ENCODE measurements at regions not wholly inside any gene's neighbourhood (a gene's known extent, or its start where the extent isn't known, plus 50 kb on each side); places are given as distances from the start of the nearest gene placed in this dataset.

DNA sequence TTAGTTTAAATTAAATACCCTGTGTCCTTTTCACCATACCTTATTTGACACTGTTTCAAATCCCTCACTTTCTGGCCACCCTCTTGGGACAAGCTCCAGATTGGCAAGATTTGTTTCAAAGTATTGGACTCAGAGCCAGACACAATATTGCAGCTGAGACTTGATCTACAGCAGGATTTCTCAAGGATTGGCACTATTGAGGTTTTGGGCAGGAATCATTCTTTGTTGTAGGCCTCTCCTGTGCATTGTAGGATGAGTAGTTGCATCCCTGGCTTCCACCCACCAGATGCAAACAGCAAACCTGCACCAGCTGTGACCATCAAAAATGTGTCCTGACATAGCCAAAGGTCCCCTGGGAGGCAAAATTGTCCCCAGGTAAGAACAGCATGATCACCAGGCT lies 181.2 kb downstream of the CHD9NB start:
- H3K79me1 ChIP-seq (ENCODE audit: low read length): no peaks in the 10 kb centered on the region
- H3K27me3 ChIP-seq (ENCODE audit: insufficient read depth, low read length, poor library complexity): no peaks in the 10 kb centered on the region
- H2AK5ac ChIP-seq (ENCODE audit: low read length): no peak overlapping the region
- DNase-seq: no peak
- no peak overlapping the region for H3K18ac ChIP-seq (ENCODE audit: low read length)
- H4K5ac ChIP-seq (ENCODE audit: low read length): no peak overlapping the region
- H3K56ac ChIP-seq (ENCODE audit: low read length): no peak overlapping the region
- no peak overlapping the region for H4K8ac ChIP-seq (ENCODE audit: low read depth, low read length)
- H3K4me1 ChIP-seq (ENCODE audit: control insufficient read depth, low read depth, low read length): no peaks in the 10 kb centered on the region
- no peak overlapping the region for H3K4me2 ChIP-seq (ENCODE audit: low read length)
- no peak overlapping the region for H3K27ac ChIP-seq (ENCODE audit: low read depth, low read length)
- H2BK15ac ChIP-seq (replicated peaks; ENCODE audit: low read depth): no peak overlapping the region
- no peak overlapping the region for H2BK120ac ChIP-seq (ENCODE audit: low read depth, low read length)
- no peak overlapping the region for H3K9ac ChIP-seq (ENCODE audit: low read length)
- no peaks in the 10 kb centered on the region for H3K36me3 ChIP-seq (ENCODE audit: control insufficient read depth, insufficient read depth, low read length)
- H3K4ac ChIP-seq (ENCODE audit: low read depth, low read length): no peak overlapping the region
- H2BK5ac ChIP-seq (ENCODE audit: low read length): no peak overlapping the region
- no peak overlapping the region for H3K4me3 ChIP-seq (ENCODE audit: low read length)
- no peaks in the 10 kb centered on the region for H3K79me2 ChIP-seq (ENCODE audit: control insufficient read depth, insufficient read depth, low read length)
- no peak overlapping the region for H3K23ac ChIP-seq (ENCODE audit: low read length)

DNA sequence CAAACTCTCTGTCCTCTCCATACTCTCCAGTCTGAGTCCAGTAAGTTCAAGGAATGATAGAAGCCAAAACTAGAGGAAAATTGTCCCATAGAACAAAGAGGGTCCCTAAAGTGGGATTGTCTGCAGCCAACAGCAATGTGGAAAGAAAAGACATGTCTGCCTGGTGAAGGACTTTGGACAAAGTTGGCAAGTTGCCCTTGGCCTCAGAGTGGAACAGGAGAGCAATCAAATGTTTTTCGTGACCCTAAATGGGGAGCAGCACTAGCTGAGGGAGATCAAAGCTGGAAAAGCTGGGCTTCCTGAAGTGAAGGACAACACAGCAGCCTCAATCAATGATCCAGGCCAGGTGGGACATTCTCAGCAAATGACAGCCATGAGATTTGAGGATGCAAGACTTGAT lies 183.5 kb downstream of the CHD9NB start:
- H3K79me2 ChIP-seq (ENCODE audit: control insufficient read depth, insufficient read depth, low read length): no peaks in the 10 kb centered on the region
- no peak overlapping the region for H4K5ac ChIP-seq (ENCODE audit: low read length)
- H3K23ac ChIP-seq (ENCODE audit: low read length): no peak overlapping the region
- H3K4ac ChIP-seq (ENCODE audit: low read depth, low read length): no peak overlapping the region
- no peak overlapping the region for H3K9ac ChIP-seq (ENCODE audit: low read length)
- no peak overlapping the region for H3K56ac ChIP-seq (ENCODE audit: low read length)
- no peak overlapping the region for H2BK5ac ChIP-seq (ENCODE audit: low read length)
- no peaks in the 10 kb centered on the region for H3K4me1 ChIP-seq (ENCODE audit: control insufficient read depth, low read depth, low read length)
- H2BK120ac ChIP-seq (ENCODE audit: low read depth, low read length): no peak overlapping the region
- H3K27me3 ChIP-seq (ENCODE audit: insufficient read depth, low read length, poor library complexity): no peaks in the 10 kb centered on the region
- no peak overlapping the region for H2BK15ac ChIP-seq (replicated peaks; ENCODE audit: low read depth)
- H3K36me3 ChIP-seq (ENCODE audit: control insufficient read depth, insufficient read depth, low read length): no peaks in the 10 kb centered on the region
- no peaks in the 10 kb centered on the region for H3K79me1 ChIP-seq (ENCODE audit: low read length)
- H3K4me2 ChIP-seq (ENCODE audit: low read length): no peak overlapping the region
- DNase-seq: no peak
- no peak overlapping the region for H2AK5ac ChIP-seq (ENCODE audit: low read length)
- H3K27ac ChIP-seq (ENCODE audit: low read depth, low read length): no peak overlapping the region
- no peak overlapping the region for H4K8ac ChIP-seq (ENCODE audit: low read depth, low read length)
- no peak overlapping the region for H3K4me3 ChIP-seq (ENCODE audit: low read length)
- H3K18ac ChIP-seq (ENCODE audit: low read length): no peak overlapping the region
- WGBS (ENCODE audit: extremely low coverage, insufficient coverage, low lambda C conversion rate): no CpG with 5 or more reads among the region's 1 CpG

DNA sequence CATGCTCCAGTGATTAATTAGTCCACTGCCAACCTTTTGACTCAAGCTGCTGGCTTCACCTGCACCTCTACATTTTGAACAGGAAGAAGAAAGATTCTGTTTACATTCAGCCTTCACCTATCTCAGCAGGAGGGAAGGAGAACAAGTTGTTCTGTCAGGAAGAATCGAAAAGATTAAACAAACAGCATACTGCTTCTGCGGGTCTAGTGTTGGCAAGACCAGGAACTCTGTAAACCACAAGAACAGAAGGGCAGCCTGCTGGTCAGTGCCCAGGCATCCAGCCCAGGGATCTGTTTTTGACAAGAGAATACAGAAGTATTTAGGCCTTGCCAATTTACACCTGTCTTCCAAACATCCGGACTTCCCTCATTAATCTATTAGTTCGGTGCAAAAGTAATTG lies 189.7 kb downstream of the CHD9NB start:
- H3K79me2 ChIP-seq (ENCODE audit: control insufficient read depth, insufficient read depth, low read length): no peaks in the 10 kb centered on the region
- no peak overlapping the region for H2BK15ac ChIP-seq (replicated peaks; ENCODE audit: low read depth)
- no CpG with 5 or more reads among the region's 4 CpGs for WGBS (ENCODE audit: extremely low coverage, insufficient coverage, low lambda C conversion rate)

DNA sequence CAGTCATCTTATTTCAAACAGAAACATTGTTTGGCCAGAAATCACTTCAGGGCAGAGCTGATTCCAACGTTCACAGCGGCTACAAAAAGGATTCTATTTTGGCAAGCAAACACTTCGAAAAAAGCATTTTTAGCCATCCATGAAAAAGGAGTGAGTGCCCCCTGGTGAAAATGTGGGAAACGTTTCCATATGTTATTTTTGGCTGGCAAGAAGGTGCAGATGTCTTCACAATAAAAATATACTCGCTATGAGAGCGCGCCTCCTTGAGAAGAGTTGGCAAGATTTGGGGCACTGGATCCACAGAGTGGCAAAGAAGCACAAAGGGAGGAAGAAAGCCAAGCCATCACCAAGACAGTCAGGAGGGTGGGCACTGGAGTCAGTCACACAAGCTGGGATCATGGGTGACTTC lies 191.1 kb downstream of the CHD9NB start:
- Histone ChIP-seq H3K4me2 (ENCODE audit: low read length) (no peak overlapping the region), H2BK5ac (ENCODE audit: low read length) (no peak overlapping the region), H3K9ac (ENCODE audit: low read length) (no peak overlapping the region), H3K23ac (ENCODE audit: low read length) (no peak overlapping the region), H3K27me3 (ENCODE audit: insufficient read depth, low read length, poor library complexity) (no peaks in the 10 kb centered on the region), H3K27ac (ENCODE audit: low read depth, low read length) (no peak overlapping the region), H3K4me3 (ENCODE audit: low read length) (no peak overlapping the region), H3K4ac (ENCODE audit: low read depth, low read length) (no peak overlapping the region), H2BK15ac (replicated peaks; ENCODE audit: low read depth) (no peak overlapping the region), H2BK120ac (ENCODE audit: low read depth, low read length) (no peak overlapping the region), H3K36me3 (ENCODE audit: control insufficient read depth, insufficient read depth, low read length) (no peaks in the 10 kb centered on the region), H3K56ac (ENCODE audit: low read length) (no peak overlapping the region), H2AK5ac (ENCODE audit: low read length) (no peak overlapping the region), H3K18ac (ENCODE audit: low read length) (no peak overlapping the region), H3K79me1 (ENCODE audit: low read length) (no peaks in the 10 kb centered on the region), H4K8ac (ENCODE audit: low read depth, low read length) (no peak overlapping the region), H4K5ac (ENCODE audit: low read length) (no peak overlapping the region), H3K79me2 (ENCODE audit: control insufficient read depth, insufficient read depth, low read length) (no peaks in the 10 kb centered on the region), H3K4me1 (ENCODE audit: control insufficient read depth, low read depth, low read length) (no peaks in the 10 kb centered on the region)
- DNase-seq: peak; percentile 53
- no CpG with 5 or more reads among the region's 7 CpGs for WGBS (ENCODE audit: extremely low coverage, insufficient coverage, low lambda C conversion rate)

More for the DNA sequence above, 189.7 kb downstream of the CHD9NB start:
- Histone ChIP-seq H3K4ac (ENCODE audit: low read depth, low read length) (no peak overlapping the region), H4K8ac (ENCODE audit: low read depth, low read length) (no peak overlapping the region), H2BK120ac (ENCODE audit: low read depth, low read length) (no peak overlapping the region), H3K27ac (ENCODE audit: low read depth, low read length) (no peak overlapping the region), H3K18ac (ENCODE audit: low read length) (no peak overlapping the region), H3K4me1 (ENCODE audit: control insufficient read depth, low read depth, low read length) (no peaks in the 10 kb centered on the region), H2BK5ac (ENCODE audit: low read length) (no peak overlapping the region), H3K9ac (ENCODE audit: low read length) (no peak overlapping the region), H3K36me3 (ENCODE audit: control insufficient read depth, insufficient read depth, low read length) (no peaks in the 10 kb centered on the region), H2AK5ac (ENCODE audit: low read length) (no peak overlapping the region), H3K27me3 (ENCODE audit: insufficient read depth, low read length, poor library complexity) (no peaks in the 10 kb centered on the region), H3K56ac (ENCODE audit: low read length) (no peak overlapping the region), H4K5ac (ENCODE audit: low read length) (no peak overlapping the region), H3K4me2 (ENCODE audit: low read length) (no peak overlapping the region), H3K23ac (ENCODE audit: low read length) (no peak overlapping the region), H3K4me3 (ENCODE audit: low read length) (no peak overlapping the region), H3K79me1 (ENCODE audit: low read length) (no peaks in the 10 kb centered on the region)
- no peak for DNase-seq

DNA sequence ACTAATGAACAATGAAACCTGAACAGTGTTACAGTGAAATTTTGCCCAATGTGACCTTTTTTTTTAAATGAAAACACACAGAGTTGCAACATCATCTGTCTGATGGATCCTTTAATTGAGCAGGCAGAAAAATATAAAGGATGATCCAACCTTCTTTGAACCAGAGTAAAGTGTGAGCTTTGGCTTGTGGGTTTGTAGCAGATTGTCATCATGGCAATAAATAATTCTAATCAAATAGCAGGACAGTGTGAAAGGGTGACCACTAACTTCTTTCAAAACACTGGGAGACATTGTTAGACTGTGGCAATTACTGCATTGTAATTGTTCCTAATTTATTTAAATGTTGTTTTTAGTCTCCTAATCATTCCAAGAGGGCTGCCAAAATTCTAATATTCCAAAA lies 197.2 kb downstream of the CHD9NB start:
- DNase-seq: no peak
- Histone ChIP-seq H2AK5ac (ENCODE audit: low read length) (no peak overlapping the region), H2BK5ac (ENCODE audit: low read length) (no peak overlapping the region), H3K9ac (ENCODE audit: low read length) (no peak overlapping the region), H4K5ac (ENCODE audit: low read length) (no peak overlapping the region), H3K36me3 (ENCODE audit: control insufficient read depth, insufficient read depth, low read length) (no peaks in the 10 kb centered on the region), H3K23ac (ENCODE audit: low read length) (no peak overlapping the region), H3K79me1 (ENCODE audit: low read length) (no peaks in the 10 kb centered on the region), H3K27ac (ENCODE audit: low read depth, low read length) (no peak overlapping the region), H3K4me3 (ENCODE audit: low read length) (no peak overlapping the region), H4K8ac (ENCODE audit: low read depth, low read length) (no peak overlapping the region), H2BK120ac (ENCODE audit: low read depth, low read length) (no peak overlapping the region), H3K4ac (ENCODE audit: low read depth, low read length) (no peak overlapping the region), H3K18ac (ENCODE audit: low read length) (no peak overlapping the region), H2BK15ac (replicated peaks; ENCODE audit: low read depth) (no peak overlapping the region), H3K56ac (ENCODE audit: low read length) (no peak overlapping the region), H3K4me2 (ENCODE audit: low read length) (no peak overlapping the region), H3K79me2 (ENCODE audit: control insufficient read depth, insufficient read depth, low read length) (no peaks in the 10 kb centered on the region), H3K4me1 (ENCODE audit: control insufficient read depth, low read depth, low read length) (no peaks in the 10 kb centered on the region), H3K27me3 (ENCODE audit: insufficient read depth, low read length, poor library complexity) (no peaks in the 10 kb centered on the region)

DNA sequence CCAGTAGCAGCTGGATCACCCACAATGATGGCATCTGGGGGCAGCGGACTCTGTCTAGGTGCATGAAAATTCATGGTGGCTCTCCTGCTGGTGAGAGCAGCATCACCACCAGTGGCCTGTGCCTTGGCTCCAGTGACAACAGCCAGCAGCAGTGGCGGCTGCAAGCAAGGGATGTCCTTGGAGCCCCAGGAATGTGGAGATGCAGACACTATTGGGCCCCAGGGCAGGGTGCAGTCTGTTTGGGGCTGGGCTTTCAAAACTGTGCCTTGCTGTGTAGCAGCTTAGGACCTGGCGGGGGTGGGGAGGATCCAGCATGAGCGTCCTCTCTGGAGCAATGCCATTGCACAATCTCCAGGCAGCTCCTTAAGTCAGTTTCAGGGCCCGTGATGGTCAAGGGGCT lies 199.7 kb downstream of the CHD9NB start:
- H3K23ac ChIP-seq (ENCODE audit: low read length): no peak overlapping the region
- H3K27ac ChIP-seq (ENCODE audit: low read depth, low read length): no peak overlapping the region
- no peak overlapping the region for H4K8ac ChIP-seq (ENCODE audit: low read depth, low read length)
- H3K4ac ChIP-seq (ENCODE audit: low read depth, low read length): no peak overlapping the region
- no peaks in the 10 kb centered on the region for H3K36me3 ChIP-seq (ENCODE audit: control insufficient read depth, insufficient read depth, low read length)
- H3K4me1 ChIP-seq (ENCODE audit: control insufficient read depth, low read depth, low read length): no peaks in the 10 kb centered on the region
- H3K79me1 ChIP-seq (ENCODE audit: low read length): no peaks in the 10 kb centered on the region
- H2BK5ac ChIP-seq (ENCODE audit: low read length): no peak overlapping the region
- no peak overlapping the region for H3K18ac ChIP-seq (ENCODE audit: low read length)
- no peak overlapping the region for H3K9ac ChIP-seq (ENCODE audit: low read length)
- no peaks in the 10 kb centered on the region for H3K79me2 ChIP-seq (ENCODE audit: control insufficient read depth, insufficient read depth, low read length)
- no peak overlapping the region for H4K5ac ChIP-seq (ENCODE audit: low read length)
- H3K56ac ChIP-seq (ENCODE audit: low read length): no peak overlapping the region
- no peak overlapping the region for H3K4me3 ChIP-seq (ENCODE audit: low read length)
- DNase-seq: peak; percentile 3
- no peak overlapping the region for H2AK5ac ChIP-seq (ENCODE audit: low read length)
- no peak overlapping the region for H2BK120ac ChIP-seq (ENCODE audit: low read depth, low read length)
- no peaks in the 10 kb centered on the region for H3K27me3 ChIP-seq (ENCODE audit: insufficient read depth, low read length, poor library complexity)
- no peak overlapping the region for H3K4me2 ChIP-seq (ENCODE audit: low read length)
- no peak overlapping the region for H2BK15ac ChIP-seq (replicated peaks; ENCODE audit: low read depth)
- WGBS (ENCODE audit: extremely low coverage, insufficient coverage, low lambda C conversion rate): no CpG with 5 or more reads among the region's 5 CpGs

Data from mesendoderm (in vitro differentiated cells).